WTC11 (cell line): ENCODE measurements at regions not wholly inside any gene's neighbourhood (a gene's known extent, or its start where the extent isn't known, plus 50 kb on each side); places are given as distances from the start of the nearest gene placed in this dataset.
A peak's percentile ranks its signal among the peaks of the same experiment; 100 is the strongest.

ENCODE experiments used
- ATAC-seq: fragments of 200-7000 bp; cut with Tn5 transposase; 2 replicates; pipeline ENCODE4 v1.10.0; 2021; ENCODE audit warnings: mild to moderate bottlenecking, moderate library complexity
- CTCF ChIA-PET: fragments of 300-600 bp; sonication (Branson Sonifier 250); formaldehyde crosslinking; loops from one replicate; lab custom pipeline; 2021; ENCODE audit warnings: antibody characterized with exemption; lab: Charles Lee
- POLR2A ChIA-PET: fragments of 350-600 bp; sonication (Branson Sonifier 250); formaldehyde crosslinking; loops from one replicate; lab custom pipeline; 2021; ENCODE audit warnings: antibody characterized with exemption; lab: Charles Lee
- DNase-seq: peaks from one replicate; pipeline ENCODE4 v3.0.0; 2021; ENCODE audit warnings: low spot score
- H3K27ac Mint-ChIP-seq: 2 replicates; pipeline ENCODE4 v1.8.0; 2021; ENCODE audit warnings: mixed read lengths
- H3K27me3 Mint-ChIP-seq: 2 replicates; pipeline ENCODE4 v1.8.0; 2021; ENCODE audit warnings: low read depth, mild to moderate bottlenecking, moderate library complexity, mixed read lengths
- H3K36me3 Mint-ChIP-seq: 2 replicates; pipeline ENCODE4 v1.8.0; 2021; ENCODE audit warnings: mixed read lengths
- H3K4me1 Mint-ChIP-seq: 2 replicates; pipeline ENCODE4 v1.8.0; 2022; ENCODE audit warnings: mixed read lengths
- H3K4me3 Mint-ChIP-seq: 2 replicates; pipeline ENCODE4 v1.8.0; 2021; ENCODE audit warnings: mild to moderate bottlenecking, moderate library complexity, mixed read lengths
- H3K9me3 Mint-ChIP-seq: 2 replicates; pipeline ENCODE4 v1.8.0; 2021; ENCODE audit warnings: mixed read lengths
- CREM ChIP-seq: sonication (generic); formaldehyde crosslinking; IDR thresholded peaks from 2 replicates; pipeline ENCODE4 v1.8.1; 2022; ENCODE audit warnings: mild to moderate bottlenecking, missing genetic modification reagents, moderate library complexity
- EMX1 ChIP-seq: fragments of 250-450 bp; sonication (Bioruptor Pico); IDR thresholded peaks from 2 replicates; pipeline ENCODE4 v1.8.0; 2021; ENCODE audit warnings: mild to moderate bottlenecking
- FOXK1 ChIP-seq: sonication (generic); formaldehyde crosslinking; IDR thresholded peaks from 2 replicates; pipeline ENCODE4 v1.8.0; 2022; ENCODE audit warnings: mild to moderate bottlenecking, moderate library complexity, missing genetic modification reagents
- GRHL2 ChIP-seq: fragments of 250-450 bp; sonication (Bioruptor Pico); IDR thresholded peaks from 2 replicates; pipeline ENCODE4 v1.8.0; 2022; ENCODE audit warnings: mild to moderate bottlenecking, moderate library complexity; ENCODE audit not compliant: insufficient replicate concordance, severe bottlenecking
- MXD4 ChIP-seq: fragments of 250-450 bp; sonication (Bioruptor Pico); IDR thresholded peaks from 2 replicates; pipeline ENCODE4 v1.8.0; 2021; ENCODE audit warnings: mild to moderate bottlenecking, moderate library complexity, borderline replicate concordance
- SMAD3 ChIP-seq: sonication (generic); formaldehyde crosslinking; IDR thresholded peaks from 2 replicates; pipeline ENCODE4 v1.8.0; 2022; ENCODE audit warnings: missing genetic modification reagents, mild to moderate bottlenecking, borderline replicate concordance
- TEAD4 ChIP-seq: sonication (generic); formaldehyde crosslinking; IDR thresholded peaks from 2 replicates; pipeline ENCODE4 v1.8.0; 2022; ENCODE audit warnings: mild to moderate bottlenecking, missing genetic modification reagents
- TP53 ChIP-seq: sonication (generic); formaldehyde crosslinking; IDR thresholded peaks from 2 replicates; pipeline ENCODE4 v1.8.1; 2023; ENCODE audit warnings: mild to moderate bottlenecking, missing genetic modification reagents
- ZNF263 ChIP-seq: sonication (generic); formaldehyde crosslinking; IDR thresholded peaks from 2 replicates; pipeline ENCODE4 v1.8.1; 2022; ENCODE audit warnings: low read depth, mild to moderate bottlenecking, moderate library complexity, missing genetic modification reagents
- ZNF317 ChIP-seq: sonication (generic); formaldehyde crosslinking; IDR thresholded peaks from 2 replicates; pipeline ENCODE4 v1.8.1; 2023; ENCODE audit warnings: low read depth, mild to moderate bottlenecking, moderate library complexity, missing genetic modification reagents, borderline replicate concordance
- TF ChIP-seq, protein P1 (sequence below): sonication (generic); formaldehyde crosslinking; IDR thresholded peaks from 2 replicates; pipeline ENCODE4 v1.8.1; 2023; ENCODE audit warnings: mild to moderate bottlenecking, missing genetic modification reagents
- TF ChIP-seq, protein P2 (sequence below): sonication (generic); formaldehyde crosslinking; IDR thresholded peaks from 2 replicates; pipeline ENCODE4 v1.8.1; 2023; ENCODE audit warnings: mild to moderate bottlenecking, missing genetic modification reagents
- TF ChIP-seq, protein P3 (sequence below): sonication (generic); formaldehyde crosslinking; IDR thresholded peaks from 2 replicates; pipeline ENCODE4 v1.8.0; 2022; ENCODE audit warnings: mild to moderate bottlenecking, missing genetic modification reagents
- TF ChIP-seq, protein P4 (sequence below): sonication (generic); formaldehyde crosslinking; IDR thresholded peaks from 2 replicates; pipeline ENCODE4 v1.8.0; 2022; ENCODE audit warnings: mild to moderate bottlenecking, missing genetic modification reagents
- TF ChIP-seq, protein P5 (sequence below): sonication (generic); formaldehyde crosslinking; IDR thresholded peaks from 2 replicates; pipeline ENCODE4 v1.8.1; 2023; ENCODE audit warnings: mild to moderate bottlenecking, moderate library complexity, missing genetic modification reagents
- TF ChIP-seq, protein P6 (sequence below): sonication (generic); formaldehyde crosslinking; IDR thresholded peaks from 2 replicates; pipeline ENCODE4 v1.8.0; 2022; ENCODE audit warnings: mild to moderate bottlenecking, missing genetic modification reagents
- TF ChIP-seq, protein P7 (sequence below): sonication (generic); formaldehyde crosslinking; IDR thresholded peaks from 2 replicates; pipeline ENCODE4 v1.8.1; 2022; ENCODE audit warnings: mild to moderate bottlenecking, missing genetic modification reagents, moderate library complexity, borderline replicate concordance

DNA sequence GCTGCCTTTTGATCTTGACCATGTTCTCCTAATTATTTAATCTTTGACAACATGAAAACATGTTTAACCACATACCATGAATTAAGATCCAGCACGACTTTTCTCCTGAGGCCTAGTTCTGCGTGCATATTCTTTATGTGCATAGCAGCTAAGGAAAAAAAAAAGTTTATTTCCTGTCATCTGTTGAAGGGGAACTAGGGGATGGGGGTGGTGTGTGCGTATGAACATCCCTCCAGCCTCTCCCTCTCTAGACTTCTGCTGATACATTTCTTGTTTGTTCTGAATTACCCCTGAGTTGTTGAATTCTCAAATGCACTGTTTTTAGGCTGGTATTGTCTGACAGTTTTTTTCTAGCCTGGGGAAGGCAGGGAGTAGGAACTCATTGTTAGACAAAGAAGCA is 543.3 kb downstream of the FGF9 start (continued):
- TF ChIP-seq, protein P1, sequence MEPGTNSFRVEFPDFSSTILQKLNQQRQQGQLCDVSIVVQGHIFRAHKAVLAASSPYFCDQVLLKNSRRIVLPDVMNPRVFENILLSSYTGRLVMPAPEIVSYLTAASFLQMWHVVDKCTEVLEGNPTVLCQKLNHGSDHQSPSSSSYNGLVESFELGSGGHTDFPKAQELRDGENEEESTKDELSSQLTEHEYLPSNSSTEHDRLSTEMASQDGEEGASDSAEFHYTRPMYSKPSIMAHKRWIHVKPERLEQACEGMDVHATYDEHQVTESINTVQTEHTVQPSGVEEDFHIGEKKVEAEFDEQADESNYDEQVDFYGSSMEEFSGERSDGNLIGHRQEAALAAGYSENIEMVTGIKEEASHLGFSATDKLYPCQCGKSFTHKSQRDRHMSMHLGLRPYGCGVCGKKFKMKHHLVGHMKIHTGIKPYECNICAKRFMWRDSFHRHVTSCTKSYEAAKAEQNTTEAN (CRISPR knock-in tag): no peak
- TF ChIP-seq ZNF263 (CRISPR knock-in tag): no peak
- TF ChIP-seq SMAD3 (CRISPR knock-in tag): no peak

DNA sequence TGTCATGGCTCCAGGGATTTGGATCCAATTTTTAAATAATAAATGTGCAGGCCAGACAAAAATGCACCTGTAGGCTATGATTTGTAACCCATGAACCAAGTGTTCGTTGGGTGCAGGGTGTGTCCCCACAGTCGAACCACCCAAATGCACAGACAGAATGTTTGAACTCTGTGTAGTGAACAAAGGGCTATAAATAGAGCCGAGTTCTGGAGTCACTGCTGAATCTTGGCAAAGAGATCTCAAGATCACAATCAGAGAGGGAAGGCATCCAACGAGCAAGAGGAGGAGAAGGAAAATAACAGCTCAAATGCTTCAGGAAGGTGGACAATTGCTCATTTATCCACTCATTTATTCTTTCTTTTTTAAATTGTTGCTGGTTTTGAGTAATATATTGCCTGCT is 547.9 kb downstream of the FGF9 start:
- DNase-seq: no peak
- no peaks in the 10 kb centered on the region for H3K27me3 Mint-ChIP-seq
- no peak overlapping the region for H3K27ac Mint-ChIP-seq
- no peaks in the 10 kb centered on the region for H3K36me3 Mint-ChIP-seq
- ChIA-PET CTCF (no interaction called here), POLR2A (no interaction called here)
- ATAC-seq: no peak
- H3K9me3 Mint-ChIP-seq: no peaks in the 10 kb centered on the region
- H3K4me1 Mint-ChIP-seq: peaks cover 19% of the 10 kb centered on the region
- H3K4me3 Mint-ChIP-seq: no peak overlapping the region
- TF ChIP-seq GRHL2 (CRISPR knock-in tag) (no peak), CREM (no peak)

DNA sequence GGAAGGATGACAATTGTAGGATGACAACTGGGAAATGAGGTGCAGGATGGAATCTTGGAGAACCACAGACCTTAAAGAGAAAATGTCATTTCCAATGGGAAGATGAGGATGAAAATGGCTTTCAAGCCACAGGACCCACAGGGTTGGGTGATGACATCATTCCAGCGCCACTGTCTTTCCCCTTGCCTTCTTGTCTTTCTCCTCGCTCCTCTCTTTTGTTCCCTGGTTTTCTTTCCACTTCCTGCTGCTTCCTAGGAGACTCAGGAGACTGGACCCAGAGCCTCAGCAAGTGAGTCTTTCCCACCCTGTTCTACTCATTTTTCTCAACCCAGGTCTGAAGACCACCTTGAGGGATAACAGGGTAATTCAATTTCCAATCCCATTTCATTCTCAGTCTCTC is 548.8 kb downstream of the FGF9 start:
- Mint-ChIP-seq H3K27ac (0 out of 2 replicates have a peak overlapping the region, but pooled peaks have one; percentile 38), H3K9me3 (no peaks in the 10 kb centered on the region), H3K4me1 (peaks cover 14% of the 10 kb centered on the region), H3K4me3 (no peak overlapping the region), H3K27me3 (no peaks in the 10 kb centered on the region), H3K36me3 (no peaks in the 10 kb centered on the region)
- ATAC-seq: no peak
- DNase-seq: no peak
- TF ChIP-seq MXD4 (no peak), ZNF317 (CRISPR knock-in tag) (no peak), TP53 (CRISPR knock-in tag) (no peak), TEAD4 (no peak), FOXK1 (CRISPR knock-in tag) (no peak), EMX1 (CRISPR knock-in tag) (no peak)
- TF ChIP-seq, protein P2, sequence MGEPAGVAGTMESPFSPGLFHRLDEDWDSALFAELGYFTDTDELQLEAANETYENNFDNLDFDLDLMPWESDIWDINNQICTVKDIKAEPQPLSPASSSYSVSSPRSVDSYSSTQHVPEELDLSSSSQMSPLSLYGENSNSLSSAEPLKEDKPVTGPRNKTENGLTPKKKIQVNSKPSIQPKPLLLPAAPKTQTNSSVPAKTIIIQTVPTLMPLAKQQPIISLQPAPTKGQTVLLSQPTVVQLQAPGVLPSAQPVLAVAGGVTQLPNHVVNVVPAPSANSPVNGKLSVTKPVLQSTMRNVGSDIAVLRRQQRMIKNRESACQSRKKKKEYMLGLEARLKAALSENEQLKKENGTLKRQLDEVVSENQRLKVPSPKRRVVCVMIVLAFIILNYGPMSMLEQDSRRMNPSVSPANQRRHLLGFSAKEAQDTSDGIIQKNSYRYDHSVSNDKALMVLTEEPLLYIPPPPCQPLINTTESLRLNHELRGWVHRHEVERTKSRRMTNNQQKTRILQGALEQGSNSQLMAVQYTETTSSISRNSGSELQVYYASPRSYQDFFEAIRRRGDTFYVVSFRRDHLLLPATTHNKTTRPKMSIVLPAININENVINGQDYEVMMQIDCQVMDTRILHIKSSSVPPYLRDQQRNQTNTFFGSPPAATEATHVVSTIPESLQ (CRISPR knock-in tag): no peak
- TF ChIP-seq, protein P3, sequence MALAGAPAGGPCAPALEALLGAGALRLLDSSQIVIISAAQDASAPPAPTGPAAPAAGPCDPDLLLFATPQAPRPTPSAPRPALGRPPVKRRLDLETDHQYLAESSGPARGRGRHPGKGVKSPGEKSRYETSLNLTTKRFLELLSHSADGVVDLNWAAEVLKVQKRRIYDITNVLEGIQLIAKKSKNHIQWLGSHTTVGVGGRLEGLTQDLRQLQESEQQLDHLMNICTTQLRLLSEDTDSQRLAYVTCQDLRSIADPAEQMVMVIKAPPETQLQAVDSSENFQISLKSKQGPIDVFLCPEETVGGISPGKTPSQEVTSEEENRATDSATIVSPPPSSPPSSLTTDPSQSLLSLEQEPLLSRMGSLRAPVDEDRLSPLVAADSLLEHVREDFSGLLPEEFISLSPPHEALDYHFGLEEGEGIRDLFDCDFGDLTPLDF (CRISPR knock-in tag): no peak
- TF ChIP-seq, protein P4, sequence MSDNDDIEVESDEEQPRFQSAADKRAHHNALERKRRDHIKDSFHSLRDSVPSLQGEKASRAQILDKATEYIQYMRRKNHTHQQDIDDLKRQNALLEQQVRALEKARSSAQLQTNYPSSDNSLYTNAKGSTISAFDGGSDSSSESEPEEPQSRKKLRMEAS (CRISPR knock-in tag): no peak
- TF ChIP-seq, protein P5, sequence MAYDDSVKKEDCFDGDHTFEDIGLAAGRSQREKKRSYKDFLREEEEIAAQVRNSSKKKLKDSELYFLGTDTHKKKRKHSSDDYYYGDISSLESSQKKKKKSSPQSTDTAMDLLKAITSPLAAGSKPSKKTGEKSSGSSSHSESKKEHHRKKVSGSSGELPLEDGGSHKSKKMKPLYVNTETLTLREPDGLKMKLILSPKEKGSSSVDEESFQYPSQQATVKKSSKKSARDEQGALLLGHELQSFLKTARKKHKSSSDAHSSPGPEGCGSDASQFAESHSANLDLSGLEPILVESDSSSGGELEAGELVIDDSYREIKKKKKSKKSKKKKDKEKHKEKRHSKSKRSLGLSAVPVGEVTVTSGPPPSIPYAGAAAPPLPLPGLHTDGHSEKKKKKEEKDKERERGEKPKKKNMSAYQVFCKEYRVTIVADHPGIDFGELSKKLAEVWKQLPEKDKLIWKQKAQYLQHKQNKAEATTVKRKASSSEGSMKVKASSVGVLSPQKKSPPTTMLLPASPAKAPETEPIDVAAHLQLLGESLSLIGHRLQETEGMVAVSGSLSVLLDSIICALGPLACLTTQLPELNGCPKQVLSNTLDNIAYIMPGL (CRISPR knock-in tag): no peak
- TF ChIP-seq, protein P6, sequence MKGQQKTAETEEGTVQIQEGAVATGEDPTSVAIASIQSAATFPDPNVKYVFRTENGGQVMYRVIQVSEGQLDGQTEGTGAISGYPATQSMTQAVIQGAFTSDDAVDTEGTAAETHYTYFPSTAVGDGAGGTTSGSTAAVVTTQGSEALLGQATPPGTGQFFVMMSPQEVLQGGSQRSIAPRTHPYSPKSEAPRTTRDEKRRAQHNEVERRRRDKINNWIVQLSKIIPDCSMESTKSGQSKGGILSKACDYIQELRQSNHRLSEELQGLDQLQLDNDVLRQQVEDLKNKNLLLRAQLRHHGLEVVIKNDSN (CRISPR knock-in tag): no peak
- TF ChIP-seq, protein P7, sequence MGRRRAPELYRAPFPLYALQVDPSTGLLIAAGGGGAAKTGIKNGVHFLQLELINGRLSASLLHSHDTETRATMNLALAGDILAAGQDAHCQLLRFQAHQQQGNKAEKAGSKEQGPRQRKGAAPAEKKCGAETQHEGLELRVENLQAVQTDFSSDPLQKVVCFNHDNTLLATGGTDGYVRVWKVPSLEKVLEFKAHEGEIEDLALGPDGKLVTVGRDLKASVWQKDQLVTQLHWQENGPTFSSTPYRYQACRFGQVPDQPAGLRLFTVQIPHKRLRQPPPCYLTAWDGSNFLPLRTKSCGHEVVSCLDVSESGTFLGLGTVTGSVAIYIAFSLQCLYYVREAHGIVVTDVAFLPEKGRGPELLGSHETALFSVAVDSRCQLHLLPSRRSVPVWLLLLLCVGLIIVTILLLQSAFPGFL (CRISPR knock-in tag): no peak
- TF ChIP-seq, all 79 proteins: peak for 0
- ChIA-PET CTCF (no interaction called here), POLR2A (no interaction called here)
